GM10248 (cell line): ENCODE measurements at regions not wholly inside any gene's neighbourhood (a gene's known extent, or its start where the extent isn't known, plus 50 kb on each side); places are given as distances from the start of the nearest gene placed in this dataset.

Experiments
- CTCF ChIA-PET: fragments of 300-600 bp; sonication (Branson Sonifier 250); formaldehyde crosslinking; extraction: SDS; loops from one replicate; lab custom pipeline; 2021; ENCODE audit warnings: antibody characterized with exemption; lab: Yijun Ruan, JAX
- POLR2A ChIA-PET: fragments of 350-650 bp; sonication (Branson Sonifier 250); formaldehyde crosslinking; extraction: SDS; loops from one replicate; lab custom pipeline; 2020; ENCODE audit warnings: antibody characterized with exemption; lab: Yijun Ruan, JAX
- DNase-seq: peaks from one replicate; pipeline ENCODE4 v3.0.0; 2012; ENCODE audit errors: extremely low spot score
- TF ChIP-seq, protein P1 (sequence below): IDR thresholded peaks from 2 replicates; pipeline ENCODE4 v1.5.1; 2012; ENCODE audit warnings: mild to moderate bottlenecking, low read depth; ENCODE audit errors: extremely low read depth, missing control alignments, control extremely low read depth

DNA sequence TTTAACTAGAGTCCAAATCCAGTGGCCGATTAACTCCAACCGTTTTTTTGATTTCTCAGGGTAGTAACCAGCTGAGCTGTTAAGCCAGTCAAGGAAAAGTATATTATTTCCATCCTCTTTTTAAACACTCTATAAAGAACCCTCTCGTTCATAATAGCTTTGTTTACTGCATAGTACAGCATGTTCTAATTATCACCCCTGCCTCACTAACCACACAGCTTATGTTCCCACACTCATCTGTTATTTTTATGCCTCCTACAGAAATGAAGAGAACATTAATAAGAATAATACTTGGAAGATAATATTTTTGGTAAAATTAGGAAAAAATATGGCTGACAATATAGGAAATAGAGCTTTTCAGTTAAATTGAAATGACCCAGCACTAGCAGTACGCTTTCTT lies 2132.8 kb upstream of the CELF4 start:
- CTCF ChIA-PET = no interaction called here
- DNase-seq = no peak
- POLR2A ChIA-PET = no interaction called here
- TF ChIP-seq, protein P1, sequence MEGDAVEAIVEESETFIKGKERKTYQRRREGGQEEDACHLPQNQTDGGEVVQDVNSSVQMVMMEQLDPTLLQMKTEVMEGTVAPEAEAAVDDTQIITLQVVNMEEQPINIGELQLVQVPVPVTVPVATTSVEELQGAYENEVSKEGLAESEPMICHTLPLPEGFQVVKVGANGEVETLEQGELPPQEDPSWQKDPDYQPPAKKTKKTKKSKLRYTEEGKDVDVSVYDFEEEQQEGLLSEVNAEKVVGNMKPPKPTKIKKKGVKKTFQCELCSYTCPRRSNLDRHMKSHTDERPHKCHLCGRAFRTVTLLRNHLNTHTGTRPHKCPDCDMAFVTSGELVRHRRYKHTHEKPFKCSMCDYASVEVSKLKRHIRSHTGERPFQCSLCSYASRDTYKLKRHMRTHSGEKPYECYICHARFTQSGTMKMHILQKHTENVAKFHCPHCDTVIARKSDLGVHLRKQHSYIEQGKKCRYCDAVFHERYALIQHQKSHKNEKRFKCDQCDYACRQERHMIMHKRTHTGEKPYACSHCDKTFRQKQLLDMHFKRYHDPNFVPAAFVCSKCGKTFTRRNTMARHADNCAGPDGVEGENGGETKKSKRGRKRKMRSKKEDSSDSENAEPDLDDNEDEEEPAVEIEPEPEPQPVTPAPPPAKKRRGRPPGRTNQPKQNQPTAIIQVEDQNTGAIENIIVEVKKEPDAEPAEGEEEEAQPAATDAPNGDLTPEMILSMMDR = no peak

DNA sequence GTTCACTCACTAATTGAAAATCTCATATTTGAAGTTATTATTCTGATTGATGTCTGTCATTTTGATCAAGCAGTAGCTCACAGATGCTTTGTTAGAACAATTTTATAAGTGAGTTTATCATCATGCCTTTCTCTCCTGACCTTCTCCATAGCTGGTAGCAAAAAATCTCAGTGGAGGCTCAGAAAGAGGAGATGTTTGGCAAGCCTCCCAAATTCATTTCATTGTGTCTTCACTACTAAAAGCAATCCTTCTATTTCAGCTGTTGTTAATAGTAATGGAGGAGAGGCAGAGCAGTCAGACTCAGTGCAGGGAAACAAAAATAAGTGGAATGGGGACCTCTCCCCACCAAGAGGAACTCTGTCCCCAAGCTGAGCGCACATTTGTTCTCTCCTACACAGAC lies 2127.8 kb upstream of the CELF4 start:
- ChIA-PET CTCF (no interaction called here), POLR2A (no interaction called here)
- TF ChIP-seq, protein P1 = no peak
- DNase-seq = no peak

DNA sequence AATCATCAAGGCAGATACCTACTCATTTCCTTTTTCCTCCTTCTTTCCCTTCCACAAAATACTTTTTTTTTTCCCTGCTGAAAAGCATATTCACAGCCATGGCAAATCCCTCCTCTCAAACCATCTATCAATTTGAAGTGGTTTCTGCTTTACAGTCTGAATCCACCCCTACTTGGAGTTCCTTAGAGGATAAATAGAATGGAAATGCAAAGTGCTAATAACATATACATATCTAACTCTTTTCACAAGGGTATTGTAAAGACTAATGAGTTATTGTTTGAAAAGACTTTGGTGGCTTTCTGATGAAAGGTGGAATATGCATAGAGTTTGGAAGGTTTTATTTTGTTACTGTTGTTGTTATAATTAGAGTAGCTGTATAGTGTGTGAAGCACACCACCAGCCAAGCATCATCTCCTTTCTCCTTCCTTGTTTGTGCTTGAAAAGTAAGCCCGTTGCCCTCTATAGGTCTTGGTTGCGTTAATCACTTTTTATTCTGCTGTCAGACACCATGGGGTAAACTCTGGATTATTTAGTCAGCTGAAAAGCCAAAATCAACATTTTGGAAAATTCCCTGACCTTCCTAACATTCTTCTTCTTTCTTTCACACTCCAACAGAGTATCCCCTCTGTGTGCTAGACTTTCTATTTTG lies 2126.9 kb upstream of the CELF4 start:
- ChIA-PET POLR2A (no interaction called here), CTCF (no interaction called here)
- DNase-seq = no peak
- TF ChIP-seq, protein P1 = no peak

DNA sequence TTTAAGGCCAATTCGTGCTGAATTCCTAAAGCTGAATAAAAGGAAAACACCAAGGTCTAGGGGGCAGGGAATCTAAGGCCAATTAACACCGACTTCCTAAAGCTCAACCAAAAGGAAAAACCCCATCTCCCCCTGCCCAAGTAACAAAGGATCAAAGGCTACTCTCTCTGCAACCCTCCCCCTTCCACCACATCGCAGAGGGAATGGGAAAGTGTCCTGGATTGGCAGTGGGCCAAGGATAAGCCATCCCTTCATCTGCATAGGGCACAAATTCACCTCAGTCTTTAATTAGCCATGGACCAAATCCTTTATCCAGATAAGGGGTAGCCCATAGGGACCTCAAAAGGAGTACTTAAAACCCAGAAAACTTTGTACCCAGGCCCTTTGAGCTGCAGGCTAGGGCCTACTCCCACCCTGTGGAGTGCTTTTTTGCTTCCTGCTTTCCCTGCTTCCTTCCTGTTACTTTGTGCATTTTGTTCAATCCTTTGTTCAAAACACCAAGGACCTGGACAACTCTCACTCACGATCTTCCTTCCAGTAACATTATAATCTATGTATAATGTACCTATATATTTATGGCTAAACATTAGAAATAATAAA lies 2119.8 kb upstream of the CELF4 start:
- ChIA-PET POLR2A (no interaction called here), CTCF (no interaction called here)
- TF ChIP-seq, protein P1 = no peak
- no peak for DNase-seq

DNA sequence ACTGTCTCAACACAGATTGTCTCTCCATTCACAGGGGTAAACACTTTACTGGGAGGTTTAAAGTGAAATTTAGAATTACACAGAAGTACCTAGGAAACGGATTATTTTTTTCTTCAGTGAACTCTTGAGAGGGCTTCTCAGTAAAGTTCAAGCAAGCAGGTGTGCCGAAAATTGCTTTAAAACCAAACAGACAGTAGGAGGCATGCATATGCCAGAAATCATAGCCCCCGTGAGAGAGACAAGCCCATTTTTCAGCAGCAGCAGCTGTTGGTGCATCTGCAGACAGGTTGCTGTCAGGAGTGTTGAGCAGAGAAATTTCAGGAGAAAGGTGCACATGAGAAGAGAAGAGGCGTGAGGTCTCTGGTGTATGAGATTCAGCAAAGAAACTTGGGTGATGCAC lies 2115.5 kb upstream of the CELF4 start:
- no peak for DNase-seq
- POLR2A ChIA-PET = no interaction called here
- TF ChIP-seq, protein P1 = no peak
- CTCF ChIA-PET = no interaction called here

DNA sequence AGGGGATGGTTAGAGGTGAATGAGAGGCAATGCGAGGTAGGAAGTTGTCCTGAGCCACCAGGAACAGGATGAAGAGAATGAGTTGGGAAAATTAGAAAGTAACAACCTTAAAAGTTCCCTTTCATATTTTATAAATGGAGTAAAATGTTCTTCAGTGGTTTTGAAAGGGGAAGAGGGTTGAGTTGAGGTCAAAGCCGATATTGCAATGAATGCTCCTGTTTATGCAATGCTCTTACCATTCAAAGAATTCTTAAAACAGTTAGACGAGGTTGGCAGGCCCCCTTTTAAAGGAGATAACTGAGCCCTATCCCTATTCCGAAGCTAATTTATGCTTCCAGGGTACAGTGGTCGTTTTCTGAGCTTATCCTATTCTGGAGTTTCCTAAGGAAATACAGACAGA lies 2110.3 kb upstream of the CELF4 start:
- no peak for DNase-seq
- CTCF ChIA-PET = interaction anchor here (1.1 kb wide), 1 partner anchor 8 kb away, joined by 3 read pairs; no protein-coding TSS in a partner anchor
- POLR2A ChIA-PET = no interaction called here
- TF ChIP-seq, protein P1 = no peak

DNA sequence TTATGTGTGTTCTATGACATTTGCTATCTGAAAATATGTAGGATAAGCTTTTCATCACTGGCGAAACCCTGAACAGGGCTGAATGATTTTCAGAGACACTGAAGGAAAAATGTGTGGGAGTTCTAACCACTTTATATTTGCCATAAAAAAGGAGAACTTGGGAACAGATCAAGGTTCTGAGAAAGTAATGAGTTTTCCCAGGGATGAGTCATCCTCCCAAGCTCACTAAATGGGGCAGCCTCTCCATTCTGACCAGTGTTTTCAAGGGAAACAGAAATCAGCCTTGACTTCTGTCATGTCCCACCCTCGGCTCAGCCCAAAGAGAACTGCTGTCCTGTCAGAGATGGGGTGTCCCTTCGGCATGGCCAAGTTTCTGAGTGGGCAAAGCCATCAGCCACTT lies 2109.8 kb upstream of the CELF4 start:
- no peak for DNase-seq
- POLR2A ChIA-PET = no interaction called here
- CTCF ChIA-PET = interaction anchor here (0.9 kb wide), 1 partner anchor 13 kb away, joined by 3 read pairs; no protein-coding TSS in a partner anchor
- TF ChIP-seq, protein P1 = no peak
